ENCODE measurements at regions not wholly inside any gene's neighbourhood (a gene's known extent, or its start where the extent isn't known, plus 50 kb on each side); places are given as distances from the start of the nearest gene placed in this dataset.
"Not testable (repeated sequence)": the region's sequence is repeated elsewhere in the genome, so short reads cannot be mapped to it uniquely, and the experiment has no call there.

DNA sequence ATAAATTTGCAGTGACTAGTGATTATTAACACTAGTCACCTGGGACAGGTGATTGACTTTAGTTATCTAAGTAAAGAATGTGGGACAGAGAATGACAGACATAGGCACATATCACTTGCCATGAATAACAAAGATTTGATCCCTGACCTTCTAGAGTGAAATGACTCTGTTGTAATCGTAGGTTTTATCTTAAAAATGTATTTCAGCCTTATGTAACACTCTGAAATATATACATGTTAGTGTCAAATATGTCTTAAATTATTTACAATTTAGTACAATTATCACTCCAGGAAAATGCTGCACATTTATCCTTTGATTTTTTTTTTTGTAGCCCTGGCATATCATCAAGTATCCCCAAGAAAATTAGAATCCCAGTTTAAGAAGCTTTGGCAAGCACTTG is 186.4 kb upstream of the PTGFR start:
- ATAC-seq (no peak), DNase-seq (no peak)
- TF ChIP-seq, protein P1, sequence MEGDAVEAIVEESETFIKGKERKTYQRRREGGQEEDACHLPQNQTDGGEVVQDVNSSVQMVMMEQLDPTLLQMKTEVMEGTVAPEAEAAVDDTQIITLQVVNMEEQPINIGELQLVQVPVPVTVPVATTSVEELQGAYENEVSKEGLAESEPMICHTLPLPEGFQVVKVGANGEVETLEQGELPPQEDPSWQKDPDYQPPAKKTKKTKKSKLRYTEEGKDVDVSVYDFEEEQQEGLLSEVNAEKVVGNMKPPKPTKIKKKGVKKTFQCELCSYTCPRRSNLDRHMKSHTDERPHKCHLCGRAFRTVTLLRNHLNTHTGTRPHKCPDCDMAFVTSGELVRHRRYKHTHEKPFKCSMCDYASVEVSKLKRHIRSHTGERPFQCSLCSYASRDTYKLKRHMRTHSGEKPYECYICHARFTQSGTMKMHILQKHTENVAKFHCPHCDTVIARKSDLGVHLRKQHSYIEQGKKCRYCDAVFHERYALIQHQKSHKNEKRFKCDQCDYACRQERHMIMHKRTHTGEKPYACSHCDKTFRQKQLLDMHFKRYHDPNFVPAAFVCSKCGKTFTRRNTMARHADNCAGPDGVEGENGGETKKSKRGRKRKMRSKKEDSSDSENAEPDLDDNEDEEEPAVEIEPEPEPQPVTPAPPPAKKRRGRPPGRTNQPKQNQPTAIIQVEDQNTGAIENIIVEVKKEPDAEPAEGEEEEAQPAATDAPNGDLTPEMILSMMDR (IDR thresholded peaks at IDR 0.05): no peak
- TF ChIP-seq POLR2A (IDR thresholded peaks at IDR 0.05): no peak
- no peaks in the 10 kb centered on the region for H3K27me3 ChIP-seq
- H3K9me3 ChIP-seq: no peaks in the 10 kb centered on the region
- intact Hi-C loops (cut with DNase I): no loop called here
- no peak overlapping the region for H3K4me3 ChIP-seq
- no peaks in the 10 kb centered on the region for H3K4me1 ChIP-seq
- no peak overlapping the region for H3K27ac ChIP-seq
- H3K36me3 ChIP-seq: no peaks in the 10 kb centered on the region
- WGBS, 4 donors: 43 to 57% (median 46%) methylated on average over 1 of the region's 1 CpG

DNA sequence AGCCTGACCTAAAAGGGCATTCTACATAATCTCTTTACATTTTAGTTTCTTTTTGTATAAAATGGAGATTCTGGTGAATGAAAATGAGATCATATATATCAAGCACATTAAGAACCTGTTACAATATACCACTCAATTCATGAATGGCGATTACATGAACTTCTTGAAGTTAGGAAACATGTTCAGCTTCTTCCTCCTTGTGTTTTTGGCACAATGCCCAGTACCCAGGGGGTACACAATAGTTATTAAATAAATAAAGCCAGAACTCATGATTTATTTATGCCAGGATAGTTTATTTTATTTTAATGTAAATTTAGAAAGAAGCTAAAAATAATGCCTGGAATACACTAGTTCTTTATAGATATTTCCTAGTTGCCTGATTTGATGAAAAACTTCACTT is 186.0 kb upstream of the PTGFR start:
- H3K4me1 ChIP-seq: no peaks in the 10 kb centered on the region
- no peaks in the 10 kb centered on the region for H3K36me3 ChIP-seq
- no peak for DNase-seq
- TF ChIP-seq POLR2A (IDR thresholded peaks at IDR 0.05): no peak
- TF ChIP-seq, protein P1 (IDR thresholded peaks at IDR 0.05): no peak
- no peaks in the 10 kb centered on the region for H3K9me3 ChIP-seq
- no peak for ATAC-seq
- H3K27ac ChIP-seq: no peak overlapping the region
- intact Hi-C loops (cut with DNase I): no loop called here
- no peaks in the 10 kb centered on the region for H3K27me3 ChIP-seq
- WGBS, 4 donors: 57 to 68% (median 64%) methylated on average over 1 of the region's 1 CpG
- no peak overlapping the region for H3K4me3 ChIP-seq

DNA sequence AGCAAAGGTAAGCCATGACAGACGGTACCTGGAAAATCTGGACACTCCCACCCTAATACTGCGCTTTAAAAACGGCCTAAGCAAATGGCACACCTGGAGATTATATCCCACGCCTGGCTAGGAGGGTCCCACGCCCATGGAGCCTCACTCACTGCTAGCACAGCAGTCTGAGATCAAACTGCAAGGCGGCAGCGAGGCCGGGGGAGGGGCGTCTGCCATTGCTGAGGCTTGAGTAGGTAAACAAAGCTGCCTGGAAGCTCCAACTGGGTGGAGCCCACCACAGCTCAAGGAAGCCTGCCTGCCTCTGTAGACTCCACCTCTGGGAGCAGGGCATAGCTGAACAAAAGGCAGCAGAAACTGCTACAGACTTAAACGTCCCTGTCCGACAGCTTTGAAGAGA is 180.5 kb upstream of the PTGFR start:
- ATAC-seq; H3K27ac ChIP-seq; H3K4me3 ChIP-seq; H3K9me3 ChIP-seq; intact Hi-C loops (cut with DNase I); DNase-seq; H3K27me3 ChIP-seq; H3K4me1 ChIP-seq; H3K36me3 ChIP-seq: not testable (repeated sequence)
- 71 to 82% (median 79%) methylated on average over 8 to 11 of the region's 11 CpGs for WGBS, 4 donors

DNA sequence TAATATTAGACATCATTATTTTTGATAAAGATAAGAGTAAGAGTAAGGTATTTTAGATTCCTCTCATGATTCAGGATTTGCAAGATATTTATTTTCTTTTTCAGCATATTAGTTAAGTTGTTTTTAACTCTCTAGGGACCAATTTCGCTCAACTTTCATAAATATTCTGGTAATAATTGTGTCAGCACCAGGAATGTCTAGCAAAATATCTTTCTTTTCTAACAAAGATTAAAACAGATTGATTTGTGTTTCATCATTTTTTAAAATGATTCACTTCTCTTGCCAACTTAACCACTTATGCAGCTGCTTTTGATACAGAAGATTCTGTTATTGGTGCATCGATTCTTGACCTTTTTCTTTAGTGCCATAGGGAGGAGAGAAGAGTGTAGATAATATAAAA is 172.8 kb upstream of the PTGFR start:
- 58 to 67% (median 60%) methylated on average over 2 of the region's 2 CpGs for WGBS, 4 donors
- TF ChIP-seq, protein P1 (IDR thresholded peaks at IDR 0.05): no peak
- no peak for TF ChIP-seq POLR2A (IDR thresholded peaks at IDR 0.05)
- Histone ChIP-seq H3K36me3 (no peaks in the 10 kb centered on the region), H3K27me3 (no peaks in the 10 kb centered on the region), H3K9me3 (peaks cover 0 to 1% (median 0%) of the 10 kb centered on the region in 12 donors), H3K27ac (no peak overlapping the region), H3K4me3 (no peak overlapping the region), H3K4me1 (no peaks in the 10 kb centered on the region)
- ATAC-seq (no peak), DNase-seq (no peak)
- intact Hi-C loops (cut with DNase I): no loop called here

DNA sequence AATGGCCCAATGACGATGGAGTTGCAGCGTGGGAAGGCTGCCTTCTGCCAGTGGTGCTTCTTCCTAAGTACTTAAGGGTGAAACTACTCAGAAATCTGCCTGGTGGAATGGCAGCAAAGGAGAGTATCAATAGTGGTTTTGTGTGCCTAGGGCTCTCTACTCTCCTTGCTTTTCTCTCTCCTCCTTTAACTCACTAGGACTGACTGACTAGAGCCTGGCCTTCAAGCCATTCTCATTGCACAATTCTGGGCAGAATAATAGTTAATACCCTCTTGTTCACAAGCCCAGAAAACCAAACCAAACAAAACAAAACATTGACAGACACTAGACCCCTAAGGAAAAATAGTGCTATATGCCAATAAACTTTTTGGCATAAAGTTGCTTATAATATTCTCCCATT is 171.2 kb upstream of the PTGFR start:
- WGBS, 4 donors: 34 to 55% (median 46%) methylated on average over 2 of the region's 2 CpGs
- no peak overlapping the region for H3K27ac ChIP-seq
- H3K9me3 ChIP-seq: no peaks in the 10 kb centered on the region
- ATAC-seq (no peak), DNase-seq (no peak)
- intact Hi-C loops (cut with DNase I): no loop called here
- no peaks in the 10 kb centered on the region for H3K4me1 ChIP-seq
- no peak for TF ChIP-seq POLR2A (IDR thresholded peaks at IDR 0.05)
- TF ChIP-seq, protein P1 (IDR thresholded peaks at IDR 0.05): no peak
- no peak overlapping the region for H3K4me3 ChIP-seq
- H3K36me3 ChIP-seq: no peaks in the 10 kb centered on the region
- H3K27me3 ChIP-seq: no peaks in the 10 kb centered on the region

Measured in heart left ventricle (tissue), 16 donors.